ENCODE measurements at regions not wholly inside any gene's neighbourhood (a gene's known extent, or its start where the extent isn't known, plus 50 kb on each side); places are given as distances from the start of the nearest gene placed in this dataset.

GRCh38 chr1:244965185-244966030 is 101.1 kb upstream of the HNRNPU start:
- TF ChIP-seq CTCF (IDR thresholded peaks at IDR 0.05; ENCODE audit: poor library complexity) (no peak), EZH2phosphoT487 (IDR thresholded peaks at IDR 0.05; ENCODE audit: low read depth, severe bottlenecking, unreplicated experiment) (no peak), EZH2 (IDR thresholded peaks at IDR 0.05; ENCODE audit: borderline replicate concordance) (no peak)

Measured in hepatocyte (in vitro differentiated cells).